HEK293 (cell line): ENCODE measurements at regions not wholly inside any gene's neighbourhood (a gene's known extent, or its start where the extent isn't known, plus 50 kb on each side); places are given as distances from the start of the nearest gene placed in this dataset.

Source experiments
- FEZF1 ChIP-seq: fragments of 450-650 bp; formaldehyde crosslinking; IDR thresholded peaks from 2 replicates; pipeline ENCODE4 v1.5.1; 2016; ENCODE audit warnings: missing biosample characterization, missing genetic modification characterization
- GLI4 ChIP-seq: fragments of 450-650 bp; formaldehyde crosslinking; IDR thresholded peaks from 2 replicates; pipeline ENCODE4 v1.5.1; 2016; ENCODE audit warnings: missing biosample characterization, missing genetic modification characterization
- HOXD13 ChIP-seq: sonication (generic); formaldehyde crosslinking; IDR thresholded peaks from 2 replicates; pipeline ENCODE4 v1.8.0; 2022; ENCODE audit warnings: missing genetic modification reagents, borderline replicate concordance
- KLF16 ChIP-seq: fragments of 450-650 bp; formaldehyde crosslinking; IDR thresholded peaks from 2 replicates; pipeline ENCODE4 v1.5.1; 2017; ENCODE audit warnings: missing biosample characterization, missing genetic modification characterization
- KLF8 ChIP-seq: fragments of 450-650 bp; formaldehyde crosslinking; IDR thresholded peaks from 2 replicates; pipeline ENCODE4 v1.5.1; 2016; ENCODE audit warnings: missing biosample characterization, missing genetic modification characterization
- KLF9 ChIP-seq: fragments of 450-650 bp; formaldehyde crosslinking; IDR thresholded peaks from 2 replicates; pipeline ENCODE4 v1.5.1; 2016; ENCODE audit warnings: missing biosample characterization, missing genetic modification characterization, low read depth
- MEIS1 ChIP-seq: sonication (generic); formaldehyde crosslinking; IDR thresholded peaks from 2 replicates; pipeline ENCODE4 v1.8.1; 2022; ENCODE audit warnings: missing genetic modification reagents, mild to moderate bottlenecking, borderline replicate concordance
- PRDM1 ChIP-seq: fragments of 450-650 bp; formaldehyde crosslinking; IDR thresholded peaks from 2 replicates; pipeline ENCODE4; 2016; ENCODE audit warnings: missing biosample characterization, missing genetic modification characterization
- ZEB2 ChIP-seq: fragments of 450-650 bp; formaldehyde crosslinking; IDR thresholded peaks from 2 replicates; pipeline ENCODE4 v1.5.1; 2016; ENCODE audit warnings: missing biosample characterization, missing genetic modification characterization
- ZFP69B ChIP-seq: fragments of 450-650 bp; formaldehyde crosslinking; IDR thresholded peaks from 2 replicates; pipeline ENCODE4 v1.5.1; 2016; ENCODE audit warnings: missing biosample characterization, missing genetic modification characterization
- ZNF114 ChIP-seq: fragments of 450-650 bp; formaldehyde crosslinking; IDR thresholded peaks from 2 replicates; pipeline ENCODE4 v1.5.0; 2017; ENCODE audit warnings: missing biosample characterization, missing genetic modification characterization
- ZNF121 ChIP-seq: fragments of 450-650 bp; formaldehyde crosslinking; IDR thresholded peaks from 2 replicates; pipeline ENCODE4 v1.5.1; 2016; ENCODE audit warnings: missing biosample characterization, missing genetic modification characterization
- ZNF157 ChIP-seq: fragments of 450-650 bp; formaldehyde crosslinking; IDR thresholded peaks from 2 replicates; pipeline ENCODE4 v1.5.1; 2016; ENCODE audit warnings: missing biosample characterization, missing genetic modification characterization
- ZNF169 ChIP-seq: fragments of 450-650 bp; formaldehyde crosslinking; IDR thresholded peaks from 2 replicates; pipeline ENCODE4 v1.5.1; 2016; ENCODE audit warnings: missing biosample characterization, missing genetic modification characterization
- ZNF174 ChIP-seq: fragments of 450-650 bp; formaldehyde crosslinking; IDR thresholded peaks from 2 replicates; pipeline ENCODE4 v1.5.0; 2017; ENCODE audit warnings: missing biosample characterization, mild to moderate bottlenecking, missing genetic modification characterization
- ZNF2 ChIP-seq: fragments of 450-650 bp; formaldehyde crosslinking; IDR thresholded peaks from 2 replicates; pipeline ENCODE4 v1.5.1; 2016; ENCODE audit warnings: missing biosample characterization, missing genetic modification characterization
- ZNF404 ChIP-seq: fragments of 450-650 bp; formaldehyde crosslinking; IDR thresholded peaks from 2 replicates; pipeline ENCODE4 v1.5.1; 2017; ENCODE audit warnings: missing biosample characterization, missing genetic modification characterization
- ZNF549 ChIP-seq: fragments of 450-650 bp; IDR thresholded peaks from 2 replicates; pipeline ENCODE4 v1.5.1; 2018; ENCODE audit warnings: missing biosample characterization, missing genetic modification characterization, mild to moderate bottlenecking, inconsistent platforms, moderate library complexity
- ZNF624 ChIP-seq: fragments of 450-650 bp; formaldehyde crosslinking; IDR thresholded peaks from 2 replicates; pipeline ENCODE4 v1.5.1; 2017; ENCODE audit warnings: missing biosample characterization, missing genetic modification characterization
- ZNF707 ChIP-seq: fragments of 450-650 bp; formaldehyde crosslinking; IDR thresholded peaks from 2 replicates; pipeline ENCODE4 v1.5.1; 2016; ENCODE audit warnings: missing biosample characterization, missing genetic modification characterization
- ZNF776 ChIP-seq: fragments of 450-650 bp; formaldehyde crosslinking; IDR thresholded peaks from 2 replicates; pipeline ENCODE4 v1.5.0; 2017; ENCODE audit warnings: missing biosample characterization, missing genetic modification characterization, borderline replicate concordance
- TF ChIP-seq, protein P1 (sequence below): fragments of 450-650 bp; formaldehyde crosslinking; conservative IDR thresholded peaks from 2 replicates; pipeline ENCODE4 v1.5.1; 2016; ENCODE audit warnings: low read depth, missing biosample characterization, missing genetic modification characterization
- TF ChIP-seq, protein P2 (sequence below): sonication (generic); formaldehyde crosslinking; IDR thresholded peaks from 2 replicates; pipeline ENCODE4 v1.8.1; 2022; ENCODE audit warnings: mild to moderate bottlenecking, moderate library complexity, missing genetic modification reagents
- TF ChIP-seq, protein P3 (sequence below): fragments of 450-650 bp; formaldehyde crosslinking; IDR thresholded peaks from 2 replicates; pipeline ENCODE4 v1.5.1; 2016; ENCODE audit warnings: missing biosample characterization, missing genetic modification characterization, low read depth
- TF ChIP-seq, protein P4 (sequence below): fragments of 450-650 bp; formaldehyde crosslinking; IDR thresholded peaks from 2 replicates; pipeline ENCODE4 v1.5.1; 2017; ENCODE audit warnings: missing biosample characterization, missing genetic modification characterization
- TF ChIP-seq, protein P5 (sequence below): fragments of 450-650 bp; formaldehyde crosslinking; conservative IDR thresholded peaks from 2 replicates; pipeline ENCODE4 v1.5.1; 2016; ENCODE audit warnings: low read depth, missing biosample characterization, missing genetic modification characterization

DNA sequence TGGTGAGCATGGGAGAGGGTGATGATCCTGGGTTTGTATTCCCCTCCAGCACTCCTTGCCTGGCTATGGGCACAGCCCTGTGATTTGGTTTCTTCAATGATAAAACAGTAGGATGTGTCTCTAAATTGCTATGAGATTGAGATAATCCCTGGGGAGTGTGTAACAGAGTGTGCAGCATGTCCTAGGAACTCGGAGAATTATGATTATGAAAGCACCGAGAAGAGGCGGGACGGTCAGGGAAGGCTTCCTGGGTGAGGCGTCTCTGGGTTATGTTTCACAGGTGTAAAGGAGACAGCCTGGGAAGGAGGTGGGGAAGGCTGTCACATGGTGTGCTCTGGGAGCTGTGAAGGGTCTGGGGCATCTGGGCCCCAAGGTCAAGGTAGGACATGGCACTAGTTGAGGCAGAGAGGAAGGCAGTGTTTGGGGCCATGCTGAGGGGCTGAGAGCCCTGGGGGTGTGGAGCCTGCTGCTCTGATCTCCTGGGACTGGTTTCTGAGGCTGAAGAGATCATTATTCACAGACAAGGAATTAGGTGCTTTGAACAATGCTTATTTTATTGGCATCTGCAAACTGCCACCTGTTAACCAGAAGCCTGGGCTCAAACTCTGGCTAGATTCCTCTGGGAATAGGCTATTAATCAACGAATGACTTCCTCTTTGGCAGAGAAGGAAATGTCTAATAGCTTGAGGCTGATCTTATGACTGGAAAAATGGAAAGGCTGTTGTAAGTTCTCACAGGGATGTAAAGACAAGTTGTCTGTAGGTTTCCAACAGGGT is 73.8 kb upstream of the IL12B start (continued):
- TF ChIP-seq HOXD13 (CRISPR knock-in tag) = no peak
- no peak; the same call in 1 of the 2 replicates for TF ChIP-seq KLF8
- no peak for TF ChIP-seq ZNF169 (tag by site-specific recombination)
- TF ChIP-seq ZEB2 = 0 out of 2 replicates have a peak, but pooled peaks have one; percentile 17
- TF ChIP-seq PRDM1 = no peak
- TF ChIP-seq KLF16 (tag by site-specific recombination) = no peak
- TF ChIP-seq ZFP69B (tag by site-specific recombination) = no peak
- TF ChIP-seq FEZF1 (tag by site-specific recombination) = peak; percentile 84
- no peak for TF ChIP-seq ZNF404
- no peak for TF ChIP-seq ZNF549 (tag by site-specific recombination)
- TF ChIP-seq, protein P1, sequence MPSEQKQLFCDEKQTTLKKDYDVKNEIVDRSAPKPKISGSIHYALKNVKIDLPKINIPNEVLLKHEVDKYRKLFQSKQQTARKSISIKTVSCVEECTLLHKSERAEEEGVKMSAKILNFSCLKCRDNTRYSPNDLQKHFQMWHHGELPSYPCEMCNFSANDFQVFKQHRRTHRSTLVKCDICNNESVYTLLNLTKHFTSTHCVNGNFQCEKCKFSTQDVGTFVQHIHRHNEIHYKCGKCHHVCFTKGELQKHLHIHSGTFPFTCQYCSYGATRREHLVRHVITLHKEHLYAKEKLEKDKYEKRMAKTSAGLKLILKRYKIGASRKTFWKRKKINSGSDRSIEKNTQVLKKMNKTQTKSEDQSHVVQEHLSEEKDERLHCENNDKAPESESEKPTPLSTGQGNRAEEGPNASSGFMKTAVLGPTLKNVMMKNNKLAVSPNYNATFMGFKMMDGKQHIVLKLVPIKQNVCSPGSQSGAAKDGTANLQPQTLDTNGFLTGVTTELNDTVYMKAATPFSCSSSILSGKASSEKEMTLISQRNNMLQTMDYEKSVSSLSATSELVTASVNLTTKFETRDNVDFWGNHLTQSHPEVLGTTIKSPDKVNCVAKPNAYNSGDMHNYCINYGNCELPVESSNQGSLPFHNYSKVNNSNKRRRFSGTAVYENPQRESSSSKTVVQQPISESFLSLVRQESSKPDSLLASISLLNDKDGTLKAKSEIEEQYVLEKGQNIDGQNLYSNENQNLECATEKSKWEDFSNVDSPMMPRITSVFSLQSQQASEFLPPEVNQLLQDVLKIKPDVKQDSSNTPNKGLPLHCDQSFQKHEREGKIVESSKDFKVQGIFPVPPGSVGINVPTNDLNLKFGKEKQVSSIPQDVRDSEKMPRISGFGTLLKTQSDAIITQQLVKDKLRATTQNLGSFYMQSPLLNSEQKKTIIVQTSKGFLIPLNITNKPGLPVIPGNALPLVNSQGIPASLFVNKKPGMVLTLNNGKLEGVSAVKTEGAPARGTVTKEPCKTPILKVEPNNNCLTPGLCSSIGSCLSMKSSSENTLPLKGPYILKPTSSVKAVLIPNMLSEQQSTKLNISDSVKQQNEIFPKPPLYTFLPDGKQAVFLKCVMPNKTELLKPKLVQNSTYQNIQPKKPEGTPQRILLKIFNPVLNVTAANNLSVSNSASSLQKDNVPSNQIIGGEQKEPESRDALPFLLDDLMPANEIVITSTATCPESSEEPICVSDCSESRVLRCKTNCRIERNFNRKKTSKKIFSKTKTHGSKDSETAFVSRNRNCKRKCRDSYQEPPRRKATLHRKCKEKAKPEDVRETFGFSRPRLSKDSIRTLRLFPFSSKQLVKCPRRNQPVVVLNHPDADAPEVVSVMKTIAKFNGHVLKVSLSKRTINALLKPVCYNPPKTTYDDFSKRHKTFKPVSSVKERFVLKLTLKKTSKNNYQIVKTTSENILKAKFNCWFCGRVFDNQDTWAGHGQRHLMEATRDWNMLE (tag by site-specific recombination) = no peak
- no peak for TF ChIP-seq ZNF707 (tag by site-specific recombination)
- TF ChIP-seq, protein P2, sequence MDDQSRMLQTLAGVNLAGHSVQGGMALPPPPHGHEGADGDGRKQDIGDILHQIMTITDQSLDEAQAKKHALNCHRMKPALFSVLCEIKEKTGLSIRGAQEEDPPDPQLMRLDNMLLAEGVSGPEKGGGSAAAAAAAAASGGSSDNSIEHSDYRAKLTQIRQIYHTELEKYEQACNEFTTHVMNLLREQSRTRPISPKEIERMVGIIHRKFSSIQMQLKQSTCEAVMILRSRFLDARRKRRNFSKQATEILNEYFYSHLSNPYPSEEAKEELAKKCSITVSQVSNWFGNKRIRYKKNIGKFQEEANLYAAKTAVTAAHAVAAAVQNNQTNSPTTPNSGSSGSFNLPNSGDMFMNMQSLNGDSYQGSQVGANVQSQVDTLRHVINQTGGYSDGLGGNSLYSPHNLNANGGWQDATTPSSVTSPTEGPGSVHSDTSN (CRISPR knock-in tag) = no peak
- TF ChIP-seq ZNF2 (tag by site-specific recombination) = no peak
- no peak for TF ChIP-seq ZNF624 (tag by site-specific recombination)
- no peak for TF ChIP-seq GLI4
- TF ChIP-seq, protein P3, sequence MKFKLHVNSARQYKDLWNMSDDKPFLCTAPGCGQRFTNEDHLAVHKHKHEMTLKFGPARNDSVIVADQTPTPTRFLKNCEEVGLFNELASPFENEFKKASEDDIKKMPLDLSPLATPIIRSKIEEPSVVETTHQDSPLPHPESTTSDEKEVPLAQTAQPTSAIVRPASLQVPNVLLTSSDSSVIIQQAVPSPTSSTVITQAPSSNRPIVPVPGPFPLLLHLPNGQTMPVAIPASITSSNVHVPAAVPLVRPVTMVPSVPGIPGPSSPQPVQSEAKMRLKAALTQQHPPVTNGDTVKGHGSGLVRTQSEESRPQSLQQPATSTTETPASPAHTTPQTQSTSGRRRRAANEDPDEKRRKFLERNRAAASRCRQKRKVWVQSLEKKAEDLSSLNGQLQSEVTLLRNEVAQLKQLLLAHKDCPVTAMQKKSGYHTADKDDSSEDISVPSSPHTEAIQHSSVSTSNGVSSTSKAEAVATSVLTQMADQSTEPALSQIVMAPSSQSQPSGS (tag by site-specific recombination) = no peak
- TF ChIP-seq ZNF776 (tag by site-specific recombination) = no peak
- TF ChIP-seq ZNF121 (tag by site-specific recombination) = no peak
- TF ChIP-seq, protein P4, sequence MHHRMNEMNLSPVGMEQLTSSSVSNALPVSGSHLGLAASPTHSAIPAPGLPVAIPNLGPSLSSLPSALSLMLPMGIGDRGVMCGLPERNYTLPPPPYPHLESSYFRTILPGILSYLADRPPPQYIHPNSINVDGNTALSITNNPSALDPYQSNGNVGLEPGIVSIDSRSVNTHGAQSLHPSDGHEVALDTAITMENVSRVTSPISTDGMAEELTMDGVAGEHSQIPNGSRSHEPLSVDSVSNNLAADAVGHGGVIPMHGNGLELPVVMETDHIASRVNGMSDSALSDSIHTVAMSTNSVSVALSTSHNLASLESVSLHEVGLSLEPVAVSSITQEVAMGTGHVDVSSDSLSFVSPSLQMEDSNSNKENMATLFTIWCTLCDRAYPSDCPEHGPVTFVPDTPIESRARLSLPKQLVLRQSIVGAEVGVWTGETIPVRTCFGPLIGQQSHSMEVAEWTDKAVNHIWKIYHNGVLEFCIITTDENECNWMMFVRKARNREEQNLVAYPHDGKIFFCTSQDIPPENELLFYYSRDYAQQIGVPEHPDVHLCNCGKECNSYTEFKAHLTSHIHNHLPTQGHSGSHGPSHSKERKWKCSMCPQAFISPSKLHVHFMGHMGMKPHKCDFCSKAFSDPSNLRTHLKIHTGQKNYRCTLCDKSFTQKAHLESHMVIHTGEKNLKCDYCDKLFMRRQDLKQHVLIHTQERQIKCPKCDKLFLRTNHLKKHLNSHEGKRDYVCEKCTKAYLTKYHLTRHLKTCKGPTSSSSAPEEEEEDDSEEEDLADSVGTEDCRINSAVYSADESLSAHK (tag by site-specific recombination) = peak; percentile 48
- no peak for TF ChIP-seq MEIS1 (CRISPR knock-in tag)
- TF ChIP-seq ZNF157 (tag by site-specific recombination) = no peak
- TF ChIP-seq ZNF114 = no peak
- TF ChIP-seq KLF9 (tag by site-specific recombination) = no peak
- TF ChIP-seq ZNF174 = no peak
- TF ChIP-seq, protein P5, sequence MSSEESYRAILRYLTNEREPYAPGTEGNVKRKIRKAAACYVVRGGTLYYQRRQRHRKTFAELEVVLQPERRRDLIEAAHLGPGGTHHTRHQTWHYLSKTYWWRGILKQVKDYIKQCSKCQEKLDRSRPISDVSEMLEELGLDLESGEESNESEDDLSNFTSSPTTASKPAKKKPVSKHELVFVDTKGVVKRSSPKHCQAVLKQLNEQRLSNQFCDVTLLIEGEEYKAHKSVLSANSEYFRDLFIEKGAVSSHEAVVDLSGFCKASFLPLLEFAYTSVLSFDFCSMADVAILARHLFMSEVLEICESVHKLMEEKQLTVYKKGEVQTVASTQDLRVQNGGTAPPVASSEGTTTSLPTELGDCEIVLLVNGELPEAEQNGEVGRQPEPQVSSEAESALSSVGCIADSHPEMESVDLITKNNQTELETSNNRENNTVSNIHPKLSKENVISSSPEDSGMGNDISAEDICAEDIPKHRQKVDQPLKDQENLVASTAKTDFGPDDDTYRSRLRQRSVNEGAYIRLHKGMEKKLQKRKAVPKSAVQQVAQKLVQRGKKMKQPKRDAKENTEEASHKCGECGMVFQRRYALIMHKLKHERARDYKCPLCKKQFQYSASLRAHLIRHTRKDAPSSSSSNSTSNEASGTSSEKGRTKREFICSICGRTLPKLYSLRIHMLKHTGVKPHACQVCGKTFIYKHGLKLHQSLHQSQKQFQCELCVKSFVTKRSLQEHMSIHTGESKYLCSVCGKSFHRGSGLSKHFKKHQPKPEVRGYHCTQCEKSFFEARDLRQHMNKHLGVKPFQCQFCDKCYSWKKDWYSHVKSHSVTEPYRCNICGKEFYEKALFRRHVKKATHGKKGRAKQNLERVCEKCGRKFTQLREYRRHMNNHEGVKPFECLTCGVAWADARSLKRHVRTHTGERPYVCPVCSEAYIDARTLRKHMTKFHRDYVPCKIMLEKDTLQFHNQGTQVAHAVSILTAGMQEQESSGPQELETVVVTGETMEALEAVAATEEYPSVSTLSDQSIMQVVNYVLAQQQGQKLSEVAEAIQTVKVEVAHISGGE (tag by site-specific recombination) = no peak
